ENCODE measurements at regions not wholly inside any gene's neighbourhood (a gene's known extent, or its start where the extent isn't known, plus 50 kb on each side); places are given as distances from the start of the nearest gene placed in this dataset.
"Not testable (repeated sequence)": the region's sequence is repeated elsewhere in the genome, so short reads cannot be mapped to it uniquely, and the experiment has no call there.

GRCh38 chr21:28513428-28513827 is 479.2 kb downstream of the LTN1 start:
- no peak for DNase-seq

- DNase-seq = no peak
Observed at GRCh38 chr21:28509031-28509430, 483.6 kb downstream of the LTN1 start.

GRCh38 chr21:28508126-28508525 is 484.6 kb downstream of the LTN1 start:
- DNase-seq = no peak

GRCh38 chr21:28496517-28496916 is 496.2 kb downstream of the LTN1 start:
- no peak for DNase-seq

- DNase-seq = no peak
Observed at GRCh38 chr21:28492127-28492526, 500.6 kb downstream of the LTN1 start.

- no peak for DNase-seq
Observed at GRCh38 chr21:28489821-28490350, 502.8 kb downstream of the LTN1 start.

GRCh38 chr21:28489162-28489561 is 503.5 kb downstream of the LTN1 start:
- DNase-seq = no peak

GRCh38 chr21:28487455-28488070 is 505.1 kb downstream of the LTN1 start:
- DNase-seq = no peak

GRCh38 chr21:28485301-28486022 is 507.2 kb downstream of the LTN1 start:
- DNase-seq = no peak

- no peak for DNase-seq
Observed at GRCh38 chr21:28483301-28484035, 509.2 kb downstream of the LTN1 start.

- no peak for DNase-seq
Observed at GRCh38 chr21:28482657-28483056, 510.0 kb downstream of the LTN1 start.

GRCh38 chr21:28480470-28480869 is 512.2 kb downstream of the LTN1 start:
- DNase-seq = no peak

GRCh38 chr21:28473530-28474220 is 519.0 kb downstream of the LTN1 start:
- no peak for DNase-seq

- not testable (repeated sequence) for DNase-seq
Observed at GRCh38 chr21:28472543-28472942, 520.1 kb downstream of the LTN1 start.

GRCh38 chr21:28464988-28465387 is 527.7 kb downstream of the LTN1 start:
- no peak for DNase-seq

- DNase-seq = no peak
Observed at GRCh38 chr21:28464095-28464494, 528.6 kb downstream of the LTN1 start.

GRCh38 chr21:28459193-28459592 is 533.5 kb downstream of the LTN1 start:
- DNase-seq = no peak

- DNase-seq = no peak
Observed at GRCh38 chr21:28458446-28458845, 534.2 kb downstream of the LTN1 start.

GRCh38 chr21:28455253-28455600 is 537.5 kb downstream of the LTN1 start:
- no peak for DNase-seq

GRCh38 chr21:28454564-28455252 is 538.0 kb downstream of the LTN1 start:
- DNase-seq = no peak

- DNase-seq = no peak
Observed at GRCh38 chr21:28447462-28447861, 545.2 kb downstream of the LTN1 start.

- DNase-seq = no peak
Observed at GRCh38 chr21:28445141-28445830, 547.4 kb downstream of the LTN1 start.

All from central memory CD4-positive, alpha-beta T cell (primary cell).